GM08714 (cell line): ENCODE measurements at regions not wholly inside any gene's neighbourhood (a gene's known extent, or its start where the extent isn't known, plus 50 kb on each side); places are given as distances from the start of the nearest gene placed in this dataset.

Experiments
- H3K4me3 ChIP-seq: fragments of 200-500 bp; sonication (Bioruptor generic); 2 replicates; pipeline ENCODE4 v1.5.1; 2014; ENCODE audit warnings: mild to moderate bottlenecking, low read length, inconsistent platforms
- ZNF274 ChIP-seq: IDR thresholded peaks from 2 replicates; pipeline ENCODE4 v1.6.1; 2012; ENCODE audit warnings: mild to moderate bottlenecking, low read depth, low read length

DNA sequence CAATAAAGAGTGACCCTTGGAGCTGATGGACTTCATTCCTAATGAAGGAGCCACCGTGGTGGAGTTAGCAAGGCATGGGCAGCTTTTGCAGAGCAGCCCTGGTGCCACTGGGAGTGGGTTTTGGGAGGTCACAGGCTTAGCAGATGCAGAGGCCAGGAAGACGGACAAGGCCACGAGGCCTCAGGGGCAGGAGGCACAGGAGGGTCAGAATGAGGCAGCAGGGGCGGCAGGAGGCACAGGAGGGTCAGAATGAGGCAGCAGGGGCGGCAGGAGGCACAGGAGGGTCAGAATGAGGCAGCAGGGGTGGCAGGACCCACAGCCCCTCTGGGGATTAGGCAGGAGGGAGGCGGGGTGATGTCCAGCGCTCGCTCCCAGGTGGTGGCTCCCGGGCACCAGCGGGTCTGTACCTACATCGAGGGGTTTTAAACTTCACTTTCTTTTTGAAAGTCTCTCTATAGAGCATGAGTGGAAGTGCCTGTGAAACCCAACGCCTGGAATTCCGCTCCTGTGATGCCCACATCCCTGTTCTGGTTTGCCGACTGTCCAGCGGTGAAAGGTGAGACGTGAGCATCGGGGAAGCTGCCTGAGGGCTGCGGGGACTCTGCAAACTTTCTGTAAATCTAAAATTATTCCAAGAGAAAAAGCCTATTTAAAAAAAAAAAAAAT lies 521.6 kb downstream of the BRD1 start:
- no peak overlapping the region for H3K4me3 ChIP-seq
- no peak for TF ChIP-seq ZNF274

DNA sequence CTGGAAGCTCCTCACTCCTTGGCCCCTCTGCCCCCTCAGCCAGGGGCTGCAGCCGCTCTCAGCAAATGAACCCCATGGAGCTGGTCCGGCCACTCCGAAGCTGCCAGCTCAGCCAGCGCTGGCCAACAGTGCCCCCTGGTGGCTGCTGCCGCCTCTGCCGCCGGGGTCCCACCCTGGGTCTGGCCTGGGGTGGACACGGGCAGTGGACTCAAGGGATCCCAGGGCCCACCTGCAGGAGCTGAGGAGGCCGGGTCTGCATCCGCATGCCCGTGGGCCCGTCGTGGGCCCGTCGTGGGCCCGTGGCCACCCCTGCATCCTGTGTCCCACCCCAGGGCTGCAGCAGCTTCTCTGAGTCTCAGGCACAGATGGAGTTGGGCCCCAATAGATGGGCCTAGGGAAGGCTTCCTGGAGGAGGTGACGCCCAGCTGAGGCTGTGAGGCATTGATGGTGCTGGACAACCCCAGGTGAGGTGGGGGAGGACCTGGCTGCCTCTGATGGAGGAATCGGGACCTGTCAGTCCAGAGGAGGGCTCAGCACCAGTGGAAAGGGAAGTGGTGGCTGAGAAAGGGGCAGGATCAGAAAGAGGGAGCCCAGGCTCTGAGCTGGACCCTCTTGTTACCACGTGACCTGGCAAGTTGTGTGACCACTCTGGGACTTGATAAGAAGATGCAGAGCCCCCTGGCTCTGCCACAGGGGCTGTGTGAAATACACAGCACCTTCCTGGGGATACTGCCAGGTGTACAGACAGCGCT lies 522.3 kb downstream of the BRD1 start:
- no peak for TF ChIP-seq ZNF274
- H3K4me3 ChIP-seq = no peak overlapping the region

DNA sequence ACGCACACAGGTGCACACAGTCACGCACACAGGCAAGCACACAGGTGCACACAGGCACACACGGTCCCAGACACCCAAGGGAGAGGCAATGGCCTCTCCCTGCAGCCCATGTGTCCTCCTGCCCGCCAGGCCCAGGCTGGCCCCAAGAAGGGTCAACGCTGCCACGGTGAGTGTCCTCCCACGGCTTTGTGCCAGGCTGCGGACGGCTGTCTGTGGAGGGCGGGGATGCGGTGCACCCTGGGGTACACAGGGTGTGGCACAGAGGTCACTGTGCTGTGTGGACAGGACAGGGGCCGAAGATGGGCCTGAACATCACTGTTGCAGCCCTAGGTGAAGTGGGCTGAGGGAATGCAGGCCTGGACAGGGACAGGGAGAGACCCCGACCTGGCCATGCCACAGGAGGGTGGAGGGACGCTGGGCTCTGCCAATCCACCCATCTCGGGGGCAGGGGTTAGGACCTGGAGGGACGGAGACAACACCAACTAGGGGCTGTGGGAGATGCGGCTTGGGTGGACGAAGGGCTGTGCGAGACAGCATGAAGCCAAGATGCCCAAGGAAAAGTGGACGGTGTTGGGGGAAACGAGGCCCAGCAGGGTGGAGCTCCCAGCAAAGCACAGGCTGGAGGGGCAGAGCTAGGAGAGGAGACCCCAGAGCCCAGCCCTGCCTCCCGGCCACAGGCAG lies 523.8 kb downstream of the BRD1 start:
- H3K4me3 ChIP-seq = no peak overlapping the region
- TF ChIP-seq ZNF274 = no peak

GRCh38 chr22:49303061-49303735 lies 524.5 kb downstream of the BRD1 start:
- no peak overlapping the region for H3K4me3 ChIP-seq
- no peak for TF ChIP-seq ZNF274

DNA sequence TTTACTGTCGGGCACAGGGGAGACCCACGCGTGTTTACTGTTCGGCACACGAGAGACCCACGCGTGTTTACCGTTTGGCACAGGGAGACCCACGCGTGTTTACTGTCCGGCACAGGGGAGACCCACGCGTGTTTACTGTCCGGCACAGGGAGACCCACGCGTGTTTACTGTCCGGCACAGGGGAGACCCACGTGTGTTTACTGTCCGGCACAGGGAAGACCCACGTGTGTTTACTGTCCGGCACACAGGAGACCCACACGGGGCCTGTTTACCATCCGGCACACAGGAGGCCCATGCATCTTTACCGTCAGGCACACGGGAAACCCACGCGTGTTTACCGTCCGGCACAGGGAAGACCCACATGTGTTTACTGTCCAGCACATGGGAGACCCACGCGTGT lies 525.1 kb downstream of the BRD1 start:
- no peak for TF ChIP-seq ZNF274

DNA sequence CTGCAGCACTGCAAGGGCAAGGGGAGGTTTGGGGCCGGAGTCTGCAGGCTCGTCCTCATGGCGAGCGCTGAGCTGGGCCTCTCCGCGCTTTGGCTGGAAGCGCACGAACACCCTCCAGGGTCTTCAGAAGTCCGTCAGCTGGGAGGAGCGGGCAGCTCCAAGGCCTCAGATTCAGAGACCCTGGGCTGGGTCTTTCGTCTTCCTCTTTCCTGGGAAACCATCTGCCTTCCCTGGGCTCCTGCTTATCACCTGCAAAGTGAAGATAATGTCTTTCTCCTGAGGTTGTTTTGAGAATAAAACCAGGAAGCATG lies 525.6 kb downstream of the BRD1 start:
- H3K4me3 ChIP-seq = no peak overlapping the region
- no peak for TF ChIP-seq ZNF274

More for the DNA sequence above, 525.1 kb downstream of the BRD1 start:
- no peak overlapping the region for H3K4me3 ChIP-seq

- no peak for TF ChIP-seq ZNF274
- no peak overlapping the region for H3K4me3 ChIP-seq
These were observed 526.1 kb downstream of the BRD1 start for GRCh38 chr22:49301398-49302149.

- TF ChIP-seq ZNF274 = no peak
- no peak overlapping the region for H3K4me3 ChIP-seq
These were observed 526.7 kb downstream of the BRD1 start for GRCh38 chr22:49300951-49301397.

DNA sequence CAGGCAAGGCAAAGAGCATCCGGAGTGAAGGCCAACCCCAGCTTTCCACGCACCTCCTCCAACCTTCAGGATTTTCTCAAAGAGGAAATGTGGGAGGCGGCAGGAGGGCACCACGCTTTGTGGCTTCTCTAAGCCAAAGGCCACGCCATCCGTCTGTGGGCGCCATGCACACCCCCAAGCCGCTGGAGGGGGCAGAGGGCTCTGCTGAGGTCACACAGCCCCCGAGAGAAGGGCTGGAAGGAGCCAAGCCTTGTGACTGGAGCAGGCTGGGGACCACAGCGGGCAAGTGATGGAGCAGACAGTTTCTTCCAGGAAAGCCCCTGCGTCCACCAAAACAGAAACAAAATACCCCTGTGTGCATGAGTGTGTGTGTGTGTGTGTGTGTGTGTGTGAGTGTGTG lies 527.4 kb downstream of the BRD1 start:
- no peak overlapping the region for H3K4me3 ChIP-seq
- TF ChIP-seq ZNF274 = no peak

- H3K4me3 ChIP-seq = no peak overlapping the region
- no peak for TF ChIP-seq ZNF274
These were observed 527.8 kb downstream of the BRD1 start for GRCh38 chr22:49299821-49300231.

DNA sequence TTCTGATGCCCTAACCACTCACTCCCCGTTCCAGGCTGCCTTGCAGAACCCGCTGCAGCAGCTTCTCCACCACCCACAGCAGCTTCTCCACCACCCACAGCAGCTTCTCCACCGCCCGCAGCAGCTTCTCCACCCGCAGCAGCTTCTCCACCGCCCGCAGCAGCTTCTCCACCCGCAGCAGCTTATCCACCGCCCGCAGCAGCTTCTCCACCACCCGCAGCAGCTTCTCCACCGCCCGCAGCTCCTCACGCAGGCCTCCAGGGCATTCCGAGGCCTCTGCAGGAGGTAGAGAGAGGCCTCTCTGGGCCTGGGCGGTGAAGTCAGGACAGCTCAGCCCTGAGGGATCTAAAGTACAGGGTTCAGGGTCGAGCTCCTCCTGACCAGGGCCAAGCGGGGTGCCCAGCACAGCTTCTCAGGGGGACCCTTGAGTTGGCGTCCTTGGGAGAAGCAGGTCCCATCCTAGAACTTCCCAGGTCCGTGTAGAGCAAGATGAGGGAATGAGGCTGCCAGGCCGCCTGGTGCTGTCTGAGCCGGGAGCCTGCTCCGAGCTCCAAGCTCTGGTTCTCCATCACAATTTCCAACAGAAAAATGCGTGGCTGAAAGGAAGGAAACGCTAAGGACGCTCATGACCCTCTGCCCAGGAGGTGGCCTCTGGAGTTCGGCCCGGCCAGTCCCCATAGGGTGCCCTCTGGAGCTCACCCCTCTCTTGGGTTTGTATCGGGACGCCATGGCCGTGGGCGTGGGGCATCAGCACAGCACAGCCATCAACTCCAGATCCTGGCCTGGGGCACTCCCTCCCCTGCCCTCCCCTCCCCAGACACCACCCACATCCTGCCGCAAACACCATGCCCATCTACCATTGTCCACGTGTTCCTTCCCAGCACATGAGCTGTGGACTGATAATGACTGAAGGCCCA lies 528.6 kb downstream of the BRD1 start:
- no peak overlapping the region for H3K4me3 ChIP-seq
- no peak for TF ChIP-seq ZNF274

GRCh38 chr22:49297871-49298721 lies 529.6 kb downstream of the BRD1 start:
- no peak for TF ChIP-seq ZNF274
- H3K4me3 ChIP-seq = no peak overlapping the region
